ENCODE measurements at regions not wholly inside any gene's neighbourhood (a gene's known extent, or its start where the extent isn't known, plus 50 kb on each side); places are given as distances from the start of the nearest gene placed in this dataset.

DNA sequence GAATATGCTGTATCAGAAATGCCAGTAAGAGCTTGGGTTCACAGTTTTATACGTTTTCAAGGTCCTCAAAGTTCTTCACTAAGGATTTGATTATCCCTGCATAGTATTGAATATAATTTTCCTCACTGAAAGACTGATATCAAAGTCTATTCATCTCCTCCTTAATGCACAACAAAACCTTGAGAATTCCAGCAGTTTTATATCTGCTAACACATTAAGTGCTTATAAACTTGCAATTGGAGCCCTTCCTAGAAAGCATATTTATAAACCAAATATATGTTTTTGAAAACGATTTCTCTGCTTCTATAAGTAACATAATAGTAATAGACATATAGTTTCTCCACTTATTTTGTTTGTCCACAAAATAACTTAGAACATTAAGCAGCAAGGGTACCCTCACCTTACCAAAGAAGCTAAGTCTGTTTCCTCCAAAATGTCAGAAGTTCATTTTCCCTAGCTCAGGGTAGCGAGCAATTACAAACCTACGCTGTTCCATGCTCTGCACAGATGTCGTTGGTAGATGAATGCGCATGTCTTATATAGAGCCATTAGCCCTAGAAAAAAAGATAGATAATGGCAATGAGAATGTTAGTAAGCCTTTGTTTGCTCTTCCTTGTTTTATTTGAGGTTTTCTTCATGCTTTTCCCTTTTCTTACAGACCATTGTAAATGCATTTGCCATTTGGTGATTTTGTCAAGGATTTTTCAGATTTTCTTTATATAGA lies 213.2 kb downstream of the RBM43 start:
- no peak overlapping the region for H3K4me2 ChIP-seq (ENCODE audit: insufficient read depth, low read length)

DNA sequence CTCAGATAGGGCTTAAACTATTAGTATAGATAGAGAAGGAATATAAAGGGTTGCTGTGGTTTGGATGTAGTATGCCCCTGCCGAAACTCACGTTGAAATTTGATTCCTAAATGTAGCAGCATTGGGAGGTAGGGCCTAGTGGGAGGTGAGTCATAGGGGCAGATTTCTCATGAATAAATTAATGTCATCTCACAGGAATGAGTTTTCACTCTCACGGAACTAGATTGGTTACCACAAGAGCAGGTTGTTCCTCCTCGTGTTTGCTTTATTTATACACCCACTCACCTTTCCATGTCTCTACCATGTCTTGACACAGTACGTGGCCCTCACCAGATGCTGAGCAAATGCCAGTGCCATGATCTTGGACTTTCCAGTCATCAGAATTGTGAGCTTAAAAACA lies 218.2 kb downstream of the RBM43 start:
- H3K4me1 ChIP-seq (ENCODE audit: insufficient read depth, low read length), result peaks cover 17% of the 10 kb centered on the region
- peak; percentile 66 for DNase-seq (ENCODE audit: insufficient read length, low spot score, missing footprints)
- H3K4me2 ChIP-seq (ENCODE audit: insufficient read depth, low read length), result peak overlapping the region; percentile 63

More for the DNA sequence above, 213.2 kb downstream of the RBM43 start:
- Histone ChIP-seq H3K4me3 (ENCODE audit: insufficient read depth, low read length) (no peak overlapping the region), H3K4me1 (ENCODE audit: insufficient read depth, low read length) (peaks cover 25% of the 10 kb centered on the region), H3K79me2 (ENCODE audit: insufficient read depth, low read length) (no peaks in the 10 kb centered on the region), H3K9me3 (ENCODE audit: low read depth, low read length) (no peaks in the 10 kb centered on the region), H4K20me1 (ENCODE audit: insufficient read depth, low read length) (no peaks in the 10 kb centered on the region), H2AFZ (ENCODE audit: low read length) (no peak overlapping the region), H3K27me3 (ENCODE audit: insufficient read depth, low read length) (no peaks in the 10 kb centered on the region), H3K36me3 (ENCODE audit: insufficient read depth, low read length) (no peaks in the 10 kb centered on the region), H3K27ac (ENCODE audit: low read depth, low read length) (no peak overlapping the region)
- no peak for DNase-seq (ENCODE audit: insufficient read length, low spot score, missing footprints)
- TF ChIP-seq, protein P1, sequence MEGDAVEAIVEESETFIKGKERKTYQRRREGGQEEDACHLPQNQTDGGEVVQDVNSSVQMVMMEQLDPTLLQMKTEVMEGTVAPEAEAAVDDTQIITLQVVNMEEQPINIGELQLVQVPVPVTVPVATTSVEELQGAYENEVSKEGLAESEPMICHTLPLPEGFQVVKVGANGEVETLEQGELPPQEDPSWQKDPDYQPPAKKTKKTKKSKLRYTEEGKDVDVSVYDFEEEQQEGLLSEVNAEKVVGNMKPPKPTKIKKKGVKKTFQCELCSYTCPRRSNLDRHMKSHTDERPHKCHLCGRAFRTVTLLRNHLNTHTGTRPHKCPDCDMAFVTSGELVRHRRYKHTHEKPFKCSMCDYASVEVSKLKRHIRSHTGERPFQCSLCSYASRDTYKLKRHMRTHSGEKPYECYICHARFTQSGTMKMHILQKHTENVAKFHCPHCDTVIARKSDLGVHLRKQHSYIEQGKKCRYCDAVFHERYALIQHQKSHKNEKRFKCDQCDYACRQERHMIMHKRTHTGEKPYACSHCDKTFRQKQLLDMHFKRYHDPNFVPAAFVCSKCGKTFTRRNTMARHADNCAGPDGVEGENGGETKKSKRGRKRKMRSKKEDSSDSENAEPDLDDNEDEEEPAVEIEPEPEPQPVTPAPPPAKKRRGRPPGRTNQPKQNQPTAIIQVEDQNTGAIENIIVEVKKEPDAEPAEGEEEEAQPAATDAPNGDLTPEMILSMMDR (IDR thresholded peaks at IDR 0.05; ENCODE audit: extremely low read depth, low read depth, low read length), result no peak

DNA sequence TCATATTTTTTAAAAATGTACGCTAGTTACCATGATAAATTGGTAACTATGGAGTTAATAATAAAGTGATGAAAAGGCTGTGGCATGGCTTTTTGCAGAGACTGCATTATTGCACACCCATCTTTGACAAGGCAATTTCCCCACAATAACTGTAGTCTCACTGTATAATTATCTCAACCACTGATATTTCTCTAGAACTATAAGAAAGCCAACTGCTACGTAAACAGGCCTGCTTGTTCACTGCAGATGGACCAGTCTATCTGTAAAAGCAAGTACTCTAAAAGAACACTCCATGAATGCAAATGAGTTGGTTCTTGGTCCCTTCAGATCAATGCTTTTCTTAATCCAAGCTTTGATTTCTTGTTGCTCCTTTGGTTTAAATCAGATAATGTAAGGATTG lies 218.7 kb downstream of the RBM43 start:
- Histone ChIP-seq H3K27me3 (ENCODE audit: insufficient read depth, low read length) (no peaks in the 10 kb centered on the region), H3K79me2 (ENCODE audit: insufficient read depth, low read length) (no peaks in the 10 kb centered on the region), H3K4me2 (ENCODE audit: insufficient read depth, low read length) (peak overlapping the region; percentile 63), H3K27ac (ENCODE audit: low read depth, low read length) (peak overlapping the region; percentile 50), H4K20me1 (ENCODE audit: insufficient read depth, low read length) (no peaks in the 10 kb centered on the region), H2AFZ (ENCODE audit: low read length) (no peak overlapping the region), H3K9me3 (ENCODE audit: low read depth, low read length) (no peaks in the 10 kb centered on the region), H3K4me1 (ENCODE audit: insufficient read depth, low read length) (peaks cover 17% of the 10 kb centered on the region), H3K4me3 (ENCODE audit: insufficient read depth, low read length) (no peak overlapping the region), H3K36me3 (ENCODE audit: insufficient read depth, low read length) (no peaks in the 10 kb centered on the region)
- TF ChIP-seq, protein P1 (IDR thresholded peaks at IDR 0.05; ENCODE audit: extremely low read depth, low read depth, low read length), result no peak
- no peak for DNase-seq (ENCODE audit: insufficient read length, low spot score, missing footprints)

More for the DNA sequence above, 218.2 kb downstream of the RBM43 start:
- peak overlapping the region; percentile 50 for H3K27ac ChIP-seq (ENCODE audit: low read depth, low read length)
- H3K27me3 ChIP-seq (ENCODE audit: insufficient read depth, low read length), result no peaks in the 10 kb centered on the region
- H2AFZ ChIP-seq (ENCODE audit: low read length), result no peak overlapping the region
- no peaks in the 10 kb centered on the region for H4K20me1 ChIP-seq (ENCODE audit: insufficient read depth, low read length)
- no peaks in the 10 kb centered on the region for H3K9me3 ChIP-seq (ENCODE audit: low read depth, low read length)
- no peaks in the 10 kb centered on the region for H3K36me3 ChIP-seq (ENCODE audit: insufficient read depth, low read length)
- TF ChIP-seq, protein P1 (IDR thresholded peaks at IDR 0.05; ENCODE audit: extremely low read depth, low read depth, low read length), result no peak
- no peaks in the 10 kb centered on the region for H3K79me2 ChIP-seq (ENCODE audit: insufficient read depth, low read length)
- no peak overlapping the region for H3K4me3 ChIP-seq (ENCODE audit: insufficient read depth, low read length)

DNA sequence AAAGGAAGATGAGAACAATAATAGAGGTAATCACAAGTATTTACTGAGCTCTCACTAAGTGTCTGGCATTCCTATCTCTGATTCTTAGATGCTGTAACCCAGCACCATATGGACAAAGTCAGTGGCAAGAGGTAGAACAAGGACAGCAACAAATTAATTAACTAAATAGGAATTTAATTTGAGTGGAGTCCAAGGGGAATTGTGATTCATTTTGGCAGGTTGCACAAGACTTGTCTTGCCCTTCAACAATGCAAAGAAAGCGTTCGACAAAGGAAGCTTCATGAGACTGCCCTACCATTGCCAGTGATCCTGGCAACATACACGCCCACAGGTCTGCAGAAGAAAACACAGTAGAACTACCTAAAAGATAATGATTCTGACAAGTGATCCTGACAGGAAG lies 221.6 kb downstream of the RBM43 start:
- DNase-seq (ENCODE audit: insufficient read length, low spot score, missing footprints), result no peak
- Histone ChIP-seq H3K4me3 (ENCODE audit: insufficient read depth, low read length) (no peak overlapping the region), H3K36me3 (ENCODE audit: insufficient read depth, low read length) (no peaks in the 10 kb centered on the region), H3K4me1 (ENCODE audit: insufficient read depth, low read length) (peaks cover 17% of the 10 kb centered on the region), H3K27me3 (ENCODE audit: insufficient read depth, low read length) (no peaks in the 10 kb centered on the region), H2AFZ (ENCODE audit: low read length) (no peak overlapping the region), H3K4me2 (ENCODE audit: insufficient read depth, low read length) (no peak overlapping the region), H3K27ac (ENCODE audit: low read depth, low read length) (no peak overlapping the region), H3K79me2 (ENCODE audit: insufficient read depth, low read length) (no peaks in the 10 kb centered on the region), H3K9me3 (ENCODE audit: low read depth, low read length) (no peaks in the 10 kb centered on the region), H4K20me1 (ENCODE audit: insufficient read depth, low read length) (no peaks in the 10 kb centered on the region)
- TF ChIP-seq, protein P1 (IDR thresholded peaks at IDR 0.05; ENCODE audit: extremely low read depth, low read depth, low read length), result no peak

Data from osteoblast (primary cell).